ENCODE measurements at regions not wholly inside any gene's neighbourhood (a gene's known extent, or its start where the extent isn't known, plus 50 kb on each side); places are given as distances from the start of the nearest gene placed in this dataset.

GRCh38 chr14:87869619-87870583 lies 123.1 kb downstream of the GALC start:
- no peak for TF ChIP-seq CTCF (conservative IDR thresholded peaks at IDR 0.05)
- TF ChIP-seq ZFX (IDR thresholded peaks at IDR 0.05) = no peak

Measured in C4-2B (cell line).